Chondrocyte (in vitro differentiated cells): ENCODE measurements at regions not wholly inside any gene's neighbourhood (a gene's known extent, or its start where the extent isn't known, plus 50 kb on each side); places are given as distances from the start of the nearest gene placed in this dataset.

Experiments
- DNase-seq: peaks from one replicate; pipeline ENCODE4 v3.0.0; 2021; ENCODE audit warnings: mixed read lengths, low spot score
- H3K27ac Mint-ChIP-seq: one replicate; pipeline ENCODE4 v1.8.0; 2021; ENCODE audit warnings: mild to moderate bottlenecking, moderate library complexity, mixed read lengths; ENCODE audit not compliant: unreplicated experiment
- H3K27me3 Mint-ChIP-seq: 2 replicates; pipeline ENCODE4 v1.8.0; 2021; ENCODE audit warnings: low read depth, mixed read lengths
- H3K36me3 Mint-ChIP-seq: 2 replicates; pipeline ENCODE4 v1.8.0; 2021; ENCODE audit warnings: low read depth, mixed read lengths
- H3K4me1 Mint-ChIP-seq: 2 replicates; pipeline ENCODE4 v1.8.0; 2021; ENCODE audit warnings: low read depth, mild to moderate bottlenecking, mixed read lengths
- H3K4me3 Mint-ChIP-seq: one replicate; pipeline ENCODE4 v1.8.0; 2021; ENCODE audit warnings: mild to moderate bottlenecking, moderate library complexity, mixed read lengths; ENCODE audit not compliant: unreplicated experiment
- H3K9me3 Mint-ChIP-seq: 2 replicates; pipeline ENCODE4 v1.8.0; 2021; ENCODE audit warnings: low read depth, mixed read lengths
- TF ChIP-seq, protein P1 (sequence below): fragments of 200-600 bp; sonication (generic); IDR thresholded peaks from 2 replicates; pipeline ENCODE4 v1.5.0; 2021; ENCODE audit warnings: antibody characterized with exemption, mild to moderate bottlenecking, moderate library complexity

DNA sequence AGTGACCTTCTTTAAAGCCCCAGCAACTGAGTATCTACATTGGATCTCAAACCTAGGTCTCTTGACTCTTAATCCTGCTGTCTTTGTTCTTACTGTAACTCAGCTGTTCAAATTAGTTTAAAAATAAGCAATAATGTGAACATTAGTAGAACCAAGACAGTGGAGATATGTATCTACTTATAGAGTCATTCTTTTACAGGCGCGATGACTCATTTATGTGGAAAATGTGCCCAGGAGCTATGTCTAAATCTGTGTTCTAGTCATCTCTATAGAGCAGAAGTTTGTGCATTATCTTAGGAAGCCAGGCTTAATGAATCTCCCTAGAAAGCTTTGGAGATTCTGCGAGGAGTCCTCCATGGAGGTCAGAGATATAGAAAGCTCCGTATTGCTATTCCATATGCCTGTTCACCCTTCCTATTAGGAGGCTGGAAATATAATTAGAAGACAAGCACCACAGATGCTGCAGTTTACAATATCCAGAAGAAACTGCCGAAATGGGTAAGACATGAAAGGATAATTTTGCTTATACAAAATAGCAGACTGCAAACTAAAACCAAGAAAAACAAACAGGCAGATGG is 211.6 kb downstream of the TRIB2 start:
- Mint-ChIP-seq H3K9me3 (no peaks in the 10 kb centered on the region), H3K27ac (no peak overlapping the region), H3K27me3 (no peaks in the 10 kb centered on the region), H3K4me1 (peaks cover 30% of the 10 kb centered on the region), H3K36me3 (no peaks in the 10 kb centered on the region), H3K4me3 (no peak overlapping the region)
- no peak for DNase-seq
- TF ChIP-seq, protein P1, sequence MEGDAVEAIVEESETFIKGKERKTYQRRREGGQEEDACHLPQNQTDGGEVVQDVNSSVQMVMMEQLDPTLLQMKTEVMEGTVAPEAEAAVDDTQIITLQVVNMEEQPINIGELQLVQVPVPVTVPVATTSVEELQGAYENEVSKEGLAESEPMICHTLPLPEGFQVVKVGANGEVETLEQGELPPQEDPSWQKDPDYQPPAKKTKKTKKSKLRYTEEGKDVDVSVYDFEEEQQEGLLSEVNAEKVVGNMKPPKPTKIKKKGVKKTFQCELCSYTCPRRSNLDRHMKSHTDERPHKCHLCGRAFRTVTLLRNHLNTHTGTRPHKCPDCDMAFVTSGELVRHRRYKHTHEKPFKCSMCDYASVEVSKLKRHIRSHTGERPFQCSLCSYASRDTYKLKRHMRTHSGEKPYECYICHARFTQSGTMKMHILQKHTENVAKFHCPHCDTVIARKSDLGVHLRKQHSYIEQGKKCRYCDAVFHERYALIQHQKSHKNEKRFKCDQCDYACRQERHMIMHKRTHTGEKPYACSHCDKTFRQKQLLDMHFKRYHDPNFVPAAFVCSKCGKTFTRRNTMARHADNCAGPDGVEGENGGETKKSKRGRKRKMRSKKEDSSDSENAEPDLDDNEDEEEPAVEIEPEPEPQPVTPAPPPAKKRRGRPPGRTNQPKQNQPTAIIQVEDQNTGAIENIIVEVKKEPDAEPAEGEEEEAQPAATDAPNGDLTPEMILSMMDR = no peak

DNA sequence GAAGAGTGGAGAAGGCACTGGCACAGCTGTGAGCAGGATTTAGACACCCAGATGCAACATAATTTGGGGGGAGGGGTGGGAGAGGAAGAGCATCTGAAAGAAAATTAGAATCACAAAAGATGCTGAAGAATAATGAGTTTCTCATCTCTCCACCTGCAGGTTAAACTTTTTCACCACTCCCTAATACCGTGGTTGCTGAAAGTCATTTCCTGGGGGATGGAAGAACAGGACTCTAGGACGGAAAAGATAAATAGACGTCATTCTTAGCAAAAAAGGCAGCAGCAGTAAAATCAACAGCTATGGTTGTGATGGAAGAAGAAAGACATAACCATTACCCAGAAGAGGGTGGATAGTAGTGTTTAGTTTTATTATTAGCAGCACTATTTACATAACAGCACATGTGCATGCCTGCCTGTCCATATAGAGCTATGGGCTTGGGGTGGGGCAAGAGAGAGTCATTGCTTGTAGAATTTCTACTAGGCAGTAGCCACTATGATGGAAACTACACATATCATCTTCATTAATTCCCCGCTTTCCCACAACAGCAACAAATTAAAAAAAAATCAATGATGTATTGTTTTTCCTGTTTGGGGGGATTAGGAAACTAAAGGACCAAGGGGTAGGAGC is 212.2 kb downstream of the TRIB2 start:
- Mint-ChIP-seq H3K4me3 (no peak overlapping the region), H3K27ac (peak overlapping the region; percentile 13), H3K27me3 (no peaks in the 10 kb centered on the region), H3K4me1 (peaks cover 30% of the 10 kb centered on the region), H3K36me3 (no peaks in the 10 kb centered on the region), H3K9me3 (no peaks in the 10 kb centered on the region)
- TF ChIP-seq, protein P1 = peak; percentile 8
- no peak for DNase-seq

DNA sequence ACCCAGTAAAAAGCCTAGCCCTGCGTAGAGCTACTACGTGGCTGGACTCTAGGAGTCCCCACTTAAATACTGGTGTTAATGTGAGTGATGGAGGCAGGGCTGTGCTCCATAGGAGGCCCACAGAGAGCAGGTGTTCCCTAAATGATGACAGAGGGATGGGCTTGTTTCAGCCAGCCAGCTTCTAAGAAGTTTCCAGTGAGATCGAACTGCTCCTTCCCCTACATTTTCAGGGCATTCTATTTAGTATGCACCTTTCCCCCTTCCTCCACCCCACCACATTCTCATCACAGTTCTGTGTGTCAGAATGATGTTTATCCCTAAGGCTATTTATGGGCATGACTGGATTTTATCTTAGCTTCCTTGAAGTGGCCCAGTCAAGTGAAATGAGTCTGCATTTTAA is 213.0 kb downstream of the TRIB2 start:
- no peak overlapping the region for H3K27ac Mint-ChIP-seq
- H3K27me3 Mint-ChIP-seq = no peaks in the 10 kb centered on the region
- H3K4me3 Mint-ChIP-seq = no peak overlapping the region

DNA sequence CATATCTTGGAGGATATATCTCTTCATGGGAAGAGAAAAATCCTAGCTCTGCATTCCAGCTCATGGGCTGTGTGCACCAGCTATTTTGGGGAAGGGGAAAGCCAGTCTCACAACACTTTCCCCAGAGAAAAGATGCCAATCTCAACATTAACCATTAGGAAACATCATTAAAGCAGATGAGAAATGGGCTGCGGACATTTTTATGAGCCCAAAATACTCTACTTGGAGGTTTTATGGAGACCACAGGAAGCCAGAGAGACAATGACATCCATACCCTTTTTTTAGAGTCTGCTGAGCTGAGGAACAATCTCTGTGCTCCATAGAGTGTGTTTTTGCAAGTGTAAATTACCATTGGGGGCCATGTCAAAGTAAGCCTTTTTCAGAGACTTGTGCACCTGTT is 213.7 kb downstream of the TRIB2 start:
- TF ChIP-seq, protein P1 = no peak
- no peak overlapping the region for H3K27ac Mint-ChIP-seq
- H3K4me3 Mint-ChIP-seq = no peak overlapping the region
- no peak for DNase-seq
- H3K27me3 Mint-ChIP-seq = no peaks in the 10 kb centered on the region
- no peaks in the 10 kb centered on the region for H3K36me3 Mint-ChIP-seq
- H3K4me1 Mint-ChIP-seq = peaks cover 31% of the 10 kb centered on the region
- H3K9me3 Mint-ChIP-seq = no peaks in the 10 kb centered on the region

More for the DNA sequence above, 213.0 kb downstream of the TRIB2 start:
- H3K9me3 Mint-ChIP-seq = no peaks in the 10 kb centered on the region
- TF ChIP-seq, protein P1 = no peak
- DNase-seq = no peak
- H3K4me1 Mint-ChIP-seq = peaks cover 26% of the 10 kb centered on the region
- no peaks in the 10 kb centered on the region for H3K36me3 Mint-ChIP-seq

DNA sequence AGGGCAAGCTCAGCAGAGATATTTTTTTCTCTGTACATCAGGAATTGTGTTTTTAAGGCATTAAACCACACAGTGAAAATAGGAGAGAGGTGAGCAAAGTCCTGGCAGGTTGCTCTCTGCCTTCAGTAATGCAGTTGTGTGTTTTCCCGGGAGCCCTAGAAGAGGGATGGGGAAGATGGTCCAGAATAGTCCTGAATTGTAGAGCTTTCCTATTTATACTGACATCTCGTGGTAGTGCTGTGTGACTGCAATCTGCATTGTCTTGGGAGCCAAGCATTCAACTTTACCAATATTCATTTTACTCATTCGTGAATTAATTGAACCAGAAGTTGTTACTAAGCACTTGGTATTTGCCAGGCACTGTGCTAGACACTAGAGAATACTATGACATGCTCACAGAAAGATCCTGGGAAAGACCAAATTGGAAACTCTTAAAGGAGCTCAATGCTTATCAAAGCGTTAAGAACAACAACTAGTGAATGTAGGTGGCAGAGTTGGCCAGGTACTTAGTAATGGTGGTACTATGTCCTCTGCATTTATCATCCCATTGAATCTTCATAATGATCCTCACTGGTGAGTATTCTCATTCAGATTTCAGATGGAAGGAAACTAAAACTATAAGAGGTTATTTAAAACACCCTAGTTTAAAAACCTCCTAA is 214.6 kb downstream of the TRIB2 start:
- Mint-ChIP-seq H3K4me1 (peaks cover 40% of the 10 kb centered on the region), H3K27me3 (no peaks in the 10 kb centered on the region), H3K9me3 (no peaks in the 10 kb centered on the region), H3K27ac (no peak overlapping the region), H3K4me3 (no peak overlapping the region), H3K36me3 (no peaks in the 10 kb centered on the region)
- DNase-seq = no peak
- TF ChIP-seq, protein P1 = peak; percentile 93
